Fibroblast of lung (primary cell): ENCODE measurements at regions not wholly inside any gene's neighbourhood (a gene's known extent, or its start where the extent isn't known, plus 50 kb on each side); places are given as distances from the start of the nearest gene placed in this dataset.

Experiments
- DNase-seq, 2 donors: peaks; one replicate each; pipeline versions ENCODE4 v3.0.0 to v3.0.0-alpha.2; 2010; ENCODE audit warnings: low read depth in 2 of 2
- H2AFZ ChIP-seq: 2 replicates; pipeline ENCODE4 v1.5.1; 2012; ENCODE audit warnings: low read length, control low read depth, inconsistent platforms
- H3K27ac ChIP-seq: 2 replicates; pipeline ENCODE4 v1.5.1; 2011; ENCODE audit warnings: low read length, control low read depth; ENCODE audit not compliant: insufficient read depth
- H3K27me3 ChIP-seq: 2 replicates; pipeline ENCODE4 v1.5.1; 2011; ENCODE audit warnings: mild to moderate bottlenecking, low read length; ENCODE audit not compliant: control insufficient read depth, insufficient read depth
- H3K36me3 ChIP-seq: 2 replicates; pipeline ENCODE4 v1.5.1; 2011; ENCODE audit warnings: low read length; ENCODE audit not compliant: control insufficient read depth, insufficient read depth
- H3K4me1 ChIP-seq: 2 replicates; pipeline ENCODE4 v1.5.1; 2011; ENCODE audit warnings: low read length; ENCODE audit not compliant: control insufficient read depth, insufficient read depth; ENCODE audit errors: extremely low read depth
- H3K4me2 ChIP-seq: 2 replicates; pipeline ENCODE4 v1.5.1; 2011; ENCODE audit warnings: low read length, control low read depth; ENCODE audit not compliant: insufficient read depth; ENCODE audit errors: extremely low read depth
- H3K4me3 ChIP-seq, 4 experiments: fragments of 200-600 bp in 1 of 4; sonication (generic) in 1 of 4; replicated peaks in 1 of 4; 2 replicates each; pipeline ENCODE4 v1.5.1; 2011 to 2016; ENCODE audit warnings: low read length in 4 of 4, low read depth in 3 of 4, mild to moderate bottlenecking in 3 of 4, control low read depth in 2 of 4, inconsistent platforms in 1 of 4, mixed read lengths in 1 of 4; ENCODE audit not compliant: insufficient read depth in 1 of 4; ENCODE audit errors: control extremely low read depth in 1 of 4
- H3K79me2 ChIP-seq: 2 replicates; pipeline ENCODE4 v1.5.1; 2012; ENCODE audit warnings: mild to moderate bottlenecking, low read length, inconsistent platforms; ENCODE audit not compliant: control insufficient read depth, insufficient read depth
- H3K9ac ChIP-seq: 2 replicates; pipeline ENCODE4 v1.5.1; 2011; ENCODE audit warnings: mild to moderate bottlenecking, low read length, control low read depth; ENCODE audit not compliant: insufficient read depth
- H3K9me3 ChIP-seq: 2 replicates; pipeline ENCODE4 v1.5.1; 2012; ENCODE audit warnings: low read depth, low read length; ENCODE audit not compliant: control insufficient read depth, insufficient read depth
- H4K20me1 ChIP-seq: 2 replicates; pipeline ENCODE4 v1.5.1; 2011; ENCODE audit warnings: low read length; ENCODE audit not compliant: control insufficient read depth, insufficient read depth; ENCODE audit errors: extremely low read depth
- CTCF ChIP-seq, 2 donors: IDR thresholded peaks in 1 of 2; conservative IDR thresholded peaks in 1 of 2; 1 replicate in 1 of 2; 2 replicates in 1 of 2; pipeline ENCODE4 v1.5.1; 2011 to 2012; ENCODE audit warnings: low read length in 2 of 2, control low read depth in 1 of 2, inconsistent platforms in 1 of 2, low read depth in 1 of 2, mild to moderate bottlenecking in 1 of 2
- EZH2 ChIP-seq: IDR thresholded peaks from 2 replicates; pipeline ENCODE4 v1.5.1; 2012; ENCODE audit warnings: low read length, control low read depth, mild to moderate bottlenecking; ENCODE audit errors: missing control alignments

- Histone ChIP-seq H3K4me3 (no peak overlapping the region), H3K9me3 (no peaks in the 10 kb centered on the region), H3K4me1 (no peaks in the 10 kb centered on the region), H2AFZ (no peak overlapping the region), H3K4me2 (no peak overlapping the region), H3K27me3 (no peaks in the 10 kb centered on the region), H3K79me2 (no peaks in the 10 kb centered on the region), H3K36me3 (no peaks in the 10 kb centered on the region), H3K27ac (no peak overlapping the region), H4K20me1 (no peaks in the 10 kb centered on the region), H3K9ac (no peak overlapping the region)
- peak; percentile 21 to 63 for DNase-seq
- TF ChIP-seq CTCF (conservative IDR thresholded peaks at IDR 0.05 in 1 of 2, IDR thresholded peaks at IDR 0.05 in 1 of 2; ENCODE audit: low read depth in 1 of 2, low read length in 2 of 2) (no peak), EZH2 (no peak)
Measured at GRCh38 chr15:53072077-53072476, 281.9 kb upstream of the ONECUT1 start.

GRCh38 chr15:53068636-53069035, 278.5 kb upstream of the ONECUT1 start:
- Histone ChIP-seq H3K27me3 (no peaks in the 10 kb centered on the region), H3K36me3 (no peaks in the 10 kb centered on the region), H3K79me2 (no peaks in the 10 kb centered on the region), H4K20me1 (no peaks in the 10 kb centered on the region), H3K27ac (no peak overlapping the region), H3K9me3 (no peaks in the 10 kb centered on the region), H3K4me3 (no peak overlapping the region), H2AFZ (no peak overlapping the region), H3K4me1 (no peaks in the 10 kb centered on the region), H3K9ac (no peak overlapping the region), H3K4me2 (no peak overlapping the region)
- TF ChIP-seq EZH2 = no peak
- no peak for TF ChIP-seq CTCF (conservative IDR thresholded peaks at IDR 0.05 in 1 of 2, IDR thresholded peaks at IDR 0.05 in 1 of 2; ENCODE audit: low read depth in 1 of 2, low read length in 2 of 2)
- no peak for DNase-seq

GRCh38 chr15:53059273-53060043, 269.3 kb upstream of the ONECUT1 start:
- Histone ChIP-seq H3K4me1 (no peaks in the 10 kb centered on the region), H2AFZ (no peak overlapping the region), H3K36me3 (no peaks in the 10 kb centered on the region), H3K79me2 (no peaks in the 10 kb centered on the region), H3K9ac (no peak overlapping the region), H4K20me1 (no peaks in the 10 kb centered on the region), H3K27ac (no peak overlapping the region), H3K4me2 (no peak overlapping the region), H3K4me3 (no peak overlapping the region), H3K27me3 (no peaks in the 10 kb centered on the region), H3K9me3 (no peaks in the 10 kb centered on the region)
- TF ChIP-seq CTCF (conservative IDR thresholded peaks at IDR 0.05 in 1 of 2, IDR thresholded peaks at IDR 0.05 in 1 of 2; ENCODE audit: low read depth in 1 of 2, low read length in 2 of 2) (no peak), EZH2 (no peak)
- no peak for DNase-seq
